GM11168 (cell line): ENCODE measurements at regions not wholly inside any gene's neighbourhood (a gene's known extent, or its start where the extent isn't known, plus 50 kb on each side); places are given as distances from the start of the nearest gene placed in this dataset.
"Not testable (repeated sequence)": the region's sequence is repeated elsewhere in the genome, so short reads cannot be mapped to it uniquely, and the experiment has no call there.

ENCODE experiments used
- in situ Hi-C: fragments of 300-500 bp; cut with MboI; formaldehyde crosslinking; loops from one replicate; pipeline ENCODE4 v1.12.0; 2022; ENCODE audit warnings: low sequenced_read_pairs; ENCODE audit not compliant: unreplicated experiment

DNA sequence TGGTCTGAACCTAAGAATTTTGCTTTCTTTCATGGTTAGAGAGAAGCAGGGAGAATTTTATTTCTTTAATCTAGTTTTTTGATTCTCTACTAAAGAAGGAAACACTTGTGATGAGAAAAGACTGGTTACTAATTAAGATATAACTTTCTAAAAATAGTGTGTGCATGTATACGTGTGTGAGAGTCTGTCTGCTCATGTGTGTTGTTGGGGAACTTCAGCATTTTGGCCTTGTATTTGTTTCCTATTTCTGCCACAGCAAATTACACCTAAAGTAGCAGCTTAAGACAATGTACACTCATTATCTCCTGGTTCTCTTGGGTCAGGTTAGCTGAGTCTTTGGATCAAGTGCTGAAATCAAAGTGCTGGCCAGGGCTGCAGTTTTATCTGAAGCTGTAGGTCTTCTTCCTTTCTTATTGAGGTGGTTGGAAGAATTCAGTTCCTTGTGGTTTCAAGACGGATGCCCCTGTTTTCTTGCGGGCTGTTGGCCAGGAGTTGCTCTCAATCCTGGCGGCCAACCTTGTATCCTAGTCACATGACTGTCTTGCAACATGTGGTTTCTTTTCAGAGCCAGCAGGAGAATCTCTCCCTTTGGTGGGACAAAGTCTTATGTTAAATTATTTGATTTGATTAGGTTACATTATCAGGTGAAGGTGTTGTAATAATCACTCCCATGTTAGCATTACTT, 188.4 kb upstream of the CLNK start:
- in situ Hi-C loops, result no loop called here

DNA sequence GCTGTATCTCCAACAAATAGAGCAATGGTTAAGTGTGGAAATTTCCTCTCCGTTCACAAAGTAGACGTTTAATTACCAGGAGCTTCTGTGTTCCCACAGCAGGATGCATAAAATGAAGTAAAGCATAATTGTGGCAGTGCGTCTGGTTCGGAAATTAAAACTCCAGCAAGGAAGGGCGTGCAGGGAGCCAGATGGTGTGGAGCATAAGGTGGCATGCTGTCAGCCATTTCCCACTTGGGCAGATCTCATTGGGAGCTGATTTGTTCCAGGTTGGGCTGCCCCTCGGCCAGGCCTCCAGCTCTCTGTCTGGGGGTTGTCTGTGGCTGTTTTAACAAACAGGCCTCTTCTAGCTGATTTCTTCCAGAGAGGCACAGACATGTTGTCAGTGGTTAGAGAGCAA, 182.1 kb upstream of the CLNK start:
- in situ Hi-C loops, result no loop called here

DNA sequence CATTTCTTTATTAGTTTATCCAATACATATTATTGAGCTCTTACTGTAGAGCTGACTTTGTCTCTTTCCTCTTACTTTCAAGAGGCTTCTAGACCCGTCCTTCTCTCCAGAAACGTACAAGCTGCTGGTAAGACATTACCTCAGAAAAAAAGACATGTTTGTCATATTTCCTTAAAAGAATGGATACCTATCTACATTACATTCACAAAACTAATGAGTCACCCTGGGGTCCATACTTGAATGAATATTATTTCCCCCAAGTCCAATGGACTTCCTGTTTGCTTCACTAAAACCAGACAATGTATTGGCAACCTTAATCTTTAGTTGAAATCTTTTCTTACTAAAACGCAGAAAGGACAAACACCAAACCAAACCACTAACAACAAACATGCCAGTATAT, 176.5 kb upstream of the CLNK start:
- in situ Hi-C loops, result no loop called here

DNA sequence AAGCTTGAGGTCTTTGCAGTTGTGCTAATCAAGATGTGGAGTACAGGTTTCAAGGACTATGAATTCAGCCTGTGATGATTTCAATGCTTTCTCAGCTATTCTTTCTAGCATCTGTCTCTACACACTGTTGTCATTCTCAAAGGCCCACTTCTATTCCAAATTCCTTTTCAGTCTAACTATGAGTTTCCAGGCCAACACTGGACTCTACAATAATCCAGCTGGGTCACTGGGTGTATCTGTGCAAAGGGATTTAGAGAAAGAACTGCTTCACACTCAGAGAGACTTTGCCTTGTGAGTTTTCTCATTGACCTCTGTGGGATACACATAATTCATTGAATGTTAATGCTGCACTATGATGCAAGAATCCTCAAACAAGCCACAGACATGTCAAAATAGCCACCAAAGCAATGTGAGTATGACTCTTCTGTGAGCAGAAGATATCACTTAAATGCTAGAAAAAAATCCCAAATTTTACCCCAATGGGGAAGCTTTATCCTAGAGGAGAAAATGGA, 171.8 kb upstream of the CLNK start:
- in situ Hi-C loops, result no loop called here

DNA sequence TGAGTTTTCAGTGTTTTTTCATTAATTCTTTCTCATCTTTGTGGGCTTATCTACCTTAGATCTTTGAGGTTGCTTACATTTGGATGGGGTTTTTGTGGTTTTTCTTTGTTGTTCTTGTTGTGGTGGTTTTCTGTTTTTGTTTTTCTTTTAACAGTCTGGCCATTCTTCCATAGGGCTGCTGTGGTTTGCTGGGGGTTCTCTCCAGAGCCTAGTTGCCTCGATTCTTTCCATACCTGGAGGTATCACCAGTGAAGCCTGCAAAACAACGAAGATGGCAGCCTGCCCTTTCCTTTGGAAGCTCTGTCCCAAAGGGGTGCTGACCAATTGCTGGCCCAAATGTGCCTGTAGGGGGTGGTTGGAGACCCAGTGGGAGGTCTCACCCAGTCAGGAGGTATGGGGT, 168.6 kb upstream of the CLNK start:
- in situ Hi-C loops, result no loop called here

DNA sequence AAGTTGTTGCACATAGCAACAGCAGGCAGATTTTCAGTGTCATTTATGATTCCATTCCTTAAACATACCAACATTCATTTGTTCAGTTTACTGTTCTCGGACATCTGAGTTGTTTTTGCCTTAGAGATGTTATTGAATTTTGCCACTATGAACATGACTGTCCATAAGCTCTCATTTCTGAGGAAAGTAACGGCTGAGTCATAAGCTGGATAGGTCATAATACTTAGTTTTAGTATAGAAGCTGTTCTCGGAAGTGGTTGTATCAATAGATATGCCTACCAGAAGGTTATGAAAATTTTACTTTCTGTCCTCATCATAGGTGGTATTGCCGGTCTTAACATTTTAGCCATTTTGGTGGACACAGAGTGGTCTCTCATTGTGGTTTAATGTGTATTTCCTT, 157.1 kb upstream of the CLNK start:
- in situ Hi-C loops, result no loop called here

DNA sequence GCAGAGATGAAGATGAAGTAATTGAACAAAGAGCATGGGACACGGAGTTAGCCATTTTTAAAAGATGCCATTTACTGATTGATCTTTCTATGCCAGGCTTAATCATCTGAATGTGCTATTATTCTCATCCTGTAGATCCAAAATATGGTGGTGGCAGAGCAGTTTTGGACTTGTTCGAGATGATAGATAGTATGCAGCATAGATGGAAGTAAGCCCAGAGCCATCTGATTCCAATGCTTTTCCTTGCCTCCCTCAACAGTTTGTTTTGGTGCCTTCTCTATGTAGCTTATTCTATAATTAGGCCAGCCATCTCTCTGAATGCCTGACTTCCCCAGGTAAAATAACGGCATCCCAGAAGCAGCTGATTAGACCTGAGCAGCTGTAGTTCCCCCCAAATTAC, 152.6 kb upstream of the CLNK start:
- in situ Hi-C loops, result no loop called here

DNA sequence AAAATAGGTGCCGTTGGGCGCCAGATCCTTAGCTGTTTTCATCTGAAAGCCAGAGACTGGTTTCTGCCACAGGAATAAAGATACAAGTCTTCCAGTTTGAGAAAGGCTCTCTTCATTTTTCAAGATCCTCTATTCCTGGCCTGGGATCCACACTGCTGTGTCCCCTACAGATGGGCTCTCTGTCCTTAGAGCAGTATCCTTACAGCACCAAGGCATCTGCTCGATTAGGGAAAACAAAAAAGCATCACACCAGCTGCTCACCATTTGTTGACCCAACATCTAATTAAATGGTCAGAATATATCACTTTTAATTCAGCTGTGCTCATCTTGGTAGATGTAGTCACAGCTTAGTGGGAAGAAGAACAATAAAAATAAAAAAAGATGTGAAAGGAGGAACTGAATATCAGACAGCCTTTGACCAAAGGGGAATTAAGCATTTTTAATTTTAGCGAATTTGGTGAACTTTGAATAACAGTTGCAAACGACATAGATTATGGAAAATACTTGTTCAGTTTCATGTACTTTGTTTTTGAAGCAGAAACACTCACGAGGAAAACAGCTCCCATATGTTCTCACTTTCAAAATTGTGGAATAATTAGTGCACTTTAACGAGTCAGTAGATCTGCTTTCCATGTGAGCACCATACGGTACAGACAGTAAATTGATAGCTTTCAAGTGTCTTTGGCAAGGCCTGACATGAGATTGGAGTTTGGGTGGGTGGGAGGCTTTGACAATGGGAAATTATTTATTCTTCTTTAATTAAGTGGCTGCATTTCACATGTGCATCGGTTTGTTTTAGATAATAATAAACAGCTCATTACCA, 148.4 kb upstream of the CLNK start:
- in situ Hi-C loops, result no loop called here

DNA sequence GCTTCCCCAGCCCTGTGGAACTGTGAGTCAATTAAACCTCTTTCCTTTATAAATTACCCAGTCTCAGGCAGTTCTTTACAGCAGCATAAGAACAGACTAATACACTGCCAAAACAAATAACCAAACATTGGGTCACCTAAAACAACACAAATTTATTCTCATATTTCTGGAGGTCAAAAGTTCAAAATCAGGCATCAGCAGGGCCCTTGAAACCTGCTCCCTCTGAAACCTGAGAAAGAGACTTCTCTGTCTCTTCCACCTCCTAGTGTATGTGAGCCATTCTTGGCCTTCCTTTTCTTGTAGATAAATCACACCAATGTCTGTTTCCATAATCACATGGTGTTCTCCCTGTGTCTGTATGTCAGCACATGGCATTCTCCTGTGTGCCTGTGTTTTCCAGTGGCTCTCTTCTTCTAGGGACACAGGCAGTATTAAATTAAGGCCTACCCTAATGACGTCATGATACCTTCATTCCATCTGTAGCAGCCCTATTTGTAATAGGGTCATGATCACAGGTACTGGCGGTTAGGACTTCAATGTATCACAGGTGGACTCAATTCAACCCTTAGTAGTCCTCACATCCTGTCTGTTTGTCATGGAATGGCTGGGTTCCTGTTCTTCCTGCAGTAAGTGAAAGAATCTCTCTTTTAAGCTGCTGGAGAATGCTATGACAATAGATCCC, 147.3 kb upstream of the CLNK start:
- in situ Hi-C loops, result no loop called here

DNA sequence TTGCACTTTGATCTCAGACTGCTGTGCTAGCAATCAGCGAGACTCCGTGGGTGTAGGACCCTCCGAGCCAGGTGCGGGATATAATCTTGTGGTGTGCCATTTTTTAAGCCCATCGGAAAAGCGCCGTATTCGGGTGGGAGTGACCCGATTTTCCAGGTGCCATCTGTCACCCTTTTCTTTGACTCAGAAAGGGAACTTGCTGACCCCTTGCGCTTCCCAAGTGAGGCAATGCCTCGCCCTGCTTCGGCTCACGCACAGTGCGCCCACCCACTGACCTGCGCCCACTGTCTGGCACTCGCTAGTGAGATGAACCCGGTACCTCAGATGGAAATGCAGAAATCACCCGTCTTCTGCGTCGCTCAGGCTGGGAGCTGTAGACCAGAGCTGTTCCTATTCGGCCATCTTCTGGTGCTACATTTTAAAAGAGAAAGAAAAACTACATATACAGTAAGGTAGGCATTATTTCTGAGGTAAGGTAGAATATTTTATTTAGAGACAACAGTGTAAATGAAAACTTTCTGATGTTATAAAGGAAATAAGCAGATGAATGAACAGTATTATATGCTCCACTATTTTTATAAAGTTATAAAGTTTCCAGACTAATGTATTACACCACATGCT, 144.5 kb upstream of the CLNK start:
- in situ Hi-C loops, result not testable (repeated sequence)

DNA sequence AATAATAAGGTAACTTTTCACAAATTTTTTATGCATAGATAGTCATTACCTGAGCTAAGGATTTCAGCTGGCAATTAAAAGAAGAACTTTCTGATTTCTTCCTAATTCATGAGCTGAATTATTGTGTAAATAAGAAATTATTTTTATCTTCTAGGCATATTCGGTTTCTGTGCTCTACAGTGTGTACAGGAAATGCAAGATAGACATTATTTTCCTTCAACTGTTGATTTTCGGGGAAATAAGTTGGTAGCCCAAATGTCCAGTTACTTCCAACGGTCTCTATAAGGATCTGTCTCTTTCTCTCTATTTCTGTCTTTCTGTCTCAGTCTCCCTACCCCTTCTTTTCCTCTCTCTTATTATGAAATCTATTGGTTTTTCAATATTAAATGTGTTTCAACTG, 137.3 kb upstream of the CLNK start:
- in situ Hi-C loops, result no loop called here

DNA sequence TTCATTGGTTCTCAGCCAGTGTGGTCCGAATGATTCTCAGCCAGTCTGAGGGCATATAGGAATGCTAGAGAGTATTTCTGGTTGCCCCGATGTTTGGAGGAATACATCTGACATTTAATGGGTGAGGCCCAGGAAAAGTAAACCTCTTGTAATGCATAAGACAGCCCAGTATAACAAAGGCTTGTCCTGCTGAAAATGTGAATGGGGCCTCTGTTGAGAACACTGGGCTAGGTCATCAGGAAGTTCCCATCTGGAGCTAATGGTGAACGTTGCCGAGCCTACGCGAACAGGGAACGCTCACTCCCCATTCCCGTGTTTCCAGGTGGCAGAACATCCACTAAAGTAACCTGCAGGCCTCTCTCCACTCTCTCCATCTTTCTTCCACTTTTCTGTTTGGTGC, 132.0 kb upstream of the CLNK start:
- in situ Hi-C loops, result no loop called here

DNA sequence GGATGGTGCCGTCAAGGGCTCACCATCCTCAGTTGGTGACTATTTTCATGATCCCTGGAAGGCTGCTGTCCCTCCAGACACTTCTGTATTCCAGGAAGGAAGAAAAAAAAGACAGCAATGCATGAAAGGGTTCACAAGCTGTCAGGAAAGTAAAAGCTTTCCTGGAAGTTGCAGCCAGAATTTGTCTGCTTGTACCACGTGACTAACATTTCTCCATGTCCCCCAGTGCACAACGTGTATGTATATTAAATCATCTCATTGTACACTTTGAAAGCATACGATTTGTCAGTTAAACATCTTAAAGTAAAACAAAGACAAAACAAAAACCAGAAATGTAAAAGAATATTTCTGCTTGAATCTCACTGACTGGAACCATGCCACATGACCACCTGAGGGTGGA, 127.4 kb upstream of the CLNK start:
- in situ Hi-C loops, result no loop called here

DNA sequence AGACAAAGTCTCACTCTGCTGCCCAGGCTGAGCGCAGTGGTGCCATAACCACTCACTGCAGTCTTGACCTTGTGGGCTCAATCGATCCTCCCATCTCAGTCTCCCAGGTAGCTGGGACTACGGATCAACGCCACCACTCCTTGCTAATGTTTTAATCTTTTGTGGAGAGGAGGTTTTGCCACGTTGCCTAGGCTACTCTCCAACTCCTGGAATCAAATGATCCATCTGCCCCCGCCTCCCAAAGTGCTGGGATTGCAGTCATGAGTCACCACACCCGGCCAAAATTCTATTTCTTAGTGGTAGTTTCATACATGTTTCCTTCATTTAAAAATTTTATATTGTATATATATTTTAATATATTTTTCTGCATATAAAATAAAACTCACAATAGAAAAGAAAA, 125.8 kb upstream of the CLNK start:
- in situ Hi-C loops, result no loop called here

DNA sequence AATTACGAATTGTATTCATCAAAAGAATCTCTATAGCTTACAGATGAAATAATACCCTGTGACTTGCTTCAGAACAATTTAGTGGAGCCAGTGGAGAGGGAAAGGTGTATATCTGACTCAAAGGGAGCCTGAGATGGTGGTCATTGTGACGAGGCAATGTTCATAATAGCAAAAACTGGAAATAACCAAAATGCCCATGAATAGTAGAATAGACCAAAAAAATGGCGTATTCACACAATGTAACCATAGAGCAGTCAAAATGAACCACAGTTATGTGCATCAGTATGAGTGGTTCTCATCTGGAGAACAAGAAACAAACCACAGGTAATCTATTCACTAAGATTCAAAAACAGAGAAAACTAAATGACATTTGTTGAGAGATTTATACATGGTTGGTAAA, 125.3 kb upstream of the CLNK start:
- in situ Hi-C loops, result no loop called here

DNA sequence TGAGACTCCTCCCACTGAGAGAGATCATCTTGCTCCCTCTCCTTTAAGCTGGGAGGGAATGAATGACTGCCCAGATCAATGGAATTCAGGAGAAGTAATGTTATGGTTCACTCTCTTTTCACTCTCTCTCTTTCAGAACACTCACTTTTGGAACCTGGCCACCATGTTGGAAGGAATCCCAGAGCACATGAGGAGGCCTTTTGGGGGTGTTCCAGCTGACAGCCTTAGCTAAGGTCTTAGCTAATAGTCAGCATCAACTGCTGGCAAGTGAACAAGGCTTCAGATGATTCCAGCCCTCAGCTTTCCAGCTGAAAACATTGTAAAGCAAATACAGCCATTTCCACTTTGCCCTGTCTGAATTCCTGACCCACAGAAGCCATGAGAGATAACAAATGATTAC, 124.0 kb upstream of the CLNK start:
- in situ Hi-C loops, result no loop called here

DNA sequence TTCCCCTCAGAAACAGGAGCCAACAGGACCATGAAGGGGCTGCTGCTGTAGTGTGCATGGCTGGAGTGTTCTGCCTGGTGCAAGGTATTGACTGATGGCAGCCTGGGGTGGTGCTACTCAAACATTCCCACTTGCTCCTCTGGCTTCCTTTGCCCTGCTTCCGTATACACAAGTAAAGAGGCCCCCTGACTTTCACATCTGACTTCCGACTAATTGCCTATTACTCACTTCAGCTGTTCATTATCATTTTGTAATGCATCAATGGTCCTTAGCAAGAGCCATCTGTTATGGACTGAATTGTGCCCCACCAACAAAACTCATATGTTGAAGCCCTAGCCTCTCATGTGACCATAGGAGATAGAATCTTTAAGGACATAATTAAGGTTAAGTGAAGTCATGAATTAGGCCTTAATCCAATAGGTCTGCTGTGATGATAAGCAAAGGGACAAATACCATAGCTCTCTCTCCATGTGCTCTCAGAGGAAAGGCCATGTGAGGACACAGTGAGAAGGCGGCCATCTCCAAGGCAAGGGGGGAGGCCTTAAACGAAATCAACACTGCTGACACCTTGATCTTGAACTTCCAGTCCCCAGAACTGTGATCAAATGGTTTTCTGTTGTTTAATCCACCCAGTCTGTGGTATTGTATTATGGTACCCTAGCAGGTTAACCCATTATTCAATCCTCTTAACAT, 122.5 kb upstream of the CLNK start:
- in situ Hi-C loops, result no loop called here

DNA sequence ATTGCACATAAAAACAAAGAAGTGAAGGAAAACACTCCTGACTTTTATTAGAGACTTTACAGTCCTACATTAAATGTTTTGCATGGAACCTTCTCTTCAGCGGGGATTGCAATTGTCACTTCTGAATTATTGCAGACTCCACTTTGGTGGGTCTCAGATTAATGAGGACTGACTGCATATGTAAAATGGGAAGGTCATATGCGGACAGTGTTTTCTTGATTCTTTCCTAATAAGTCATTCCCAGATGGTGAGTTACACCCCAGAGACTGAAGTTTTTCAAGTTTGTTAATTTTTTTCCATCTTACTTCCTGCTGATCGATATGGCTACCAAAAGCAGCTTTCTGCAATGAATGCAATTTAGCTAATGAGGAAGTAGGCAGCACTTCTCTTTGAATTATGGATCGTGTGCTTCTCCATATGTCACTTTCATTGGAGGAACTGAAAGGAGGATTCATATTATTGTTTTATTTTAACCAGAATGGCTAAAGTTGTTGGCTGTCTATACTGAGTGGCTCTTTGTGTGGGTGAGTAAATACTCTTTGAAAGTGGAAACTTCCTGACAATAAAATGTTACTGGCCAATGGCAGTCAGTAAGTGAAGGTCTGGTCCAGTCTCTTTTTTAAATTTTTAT, 119.3 kb upstream of the CLNK start:
- in situ Hi-C loops, result no loop called here

DNA sequence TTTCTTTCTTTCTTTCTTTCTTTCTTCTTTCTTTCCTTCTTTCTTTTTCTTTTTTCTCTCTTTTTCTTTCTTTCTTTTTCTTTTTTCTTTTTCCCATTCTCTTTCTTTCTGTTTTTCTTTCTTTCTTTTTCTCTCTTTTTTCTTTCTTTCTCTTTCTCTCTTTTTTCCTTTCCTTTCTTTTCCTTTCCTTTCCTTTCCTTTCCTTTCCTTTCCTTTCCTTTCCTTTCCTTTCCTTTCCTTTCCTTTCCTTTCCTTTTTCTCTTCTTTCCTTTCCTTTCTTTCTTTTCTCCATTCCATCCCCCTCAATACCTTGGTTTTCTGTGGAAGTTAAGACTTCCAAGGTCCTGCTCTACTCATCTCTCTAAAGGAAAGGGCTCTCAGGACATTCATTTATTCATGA, 102.8 kb upstream of the CLNK start:
- in situ Hi-C loops, result no loop called here

DNA sequence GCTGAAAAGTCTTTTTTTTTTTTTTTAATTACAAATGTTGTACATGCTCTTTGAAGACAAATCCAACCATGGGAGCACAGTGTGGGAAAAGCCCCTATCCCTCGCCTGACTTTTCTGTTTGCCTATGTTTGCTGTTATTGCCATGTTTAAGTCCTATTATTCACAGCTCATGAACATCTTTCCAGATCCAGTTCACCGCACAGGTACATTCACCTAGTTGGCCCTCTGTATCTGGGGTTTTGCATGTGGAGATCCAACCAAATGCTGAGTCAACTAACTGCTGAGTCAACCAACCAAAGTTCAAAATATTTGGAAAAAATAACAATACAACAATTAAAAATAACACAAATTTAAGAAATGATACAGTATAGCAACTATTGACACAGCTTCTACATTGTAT, 100.1 kb upstream of the CLNK start:
- in situ Hi-C loops, result no loop called here
